HG03460 (cell line): ENCODE measurements at regions not wholly inside any gene's neighbourhood (a gene's known extent, or its start where the extent isn't known, plus 50 kb on each side); places are given as distances from the start of the nearest gene placed in this dataset.
"Not testable (repeated sequence)": the region's sequence is repeated elsewhere in the genome, so short reads cannot be mapped to it uniquely, and the experiment has no call there.

Experiments
- ATAC-seq: cut with Tn5 transposase; IDR thresholded peaks from one replicate; pipeline ENCODE4 v1.9.1; 2021; ENCODE audit not compliant: unreplicated experiment

DNA sequence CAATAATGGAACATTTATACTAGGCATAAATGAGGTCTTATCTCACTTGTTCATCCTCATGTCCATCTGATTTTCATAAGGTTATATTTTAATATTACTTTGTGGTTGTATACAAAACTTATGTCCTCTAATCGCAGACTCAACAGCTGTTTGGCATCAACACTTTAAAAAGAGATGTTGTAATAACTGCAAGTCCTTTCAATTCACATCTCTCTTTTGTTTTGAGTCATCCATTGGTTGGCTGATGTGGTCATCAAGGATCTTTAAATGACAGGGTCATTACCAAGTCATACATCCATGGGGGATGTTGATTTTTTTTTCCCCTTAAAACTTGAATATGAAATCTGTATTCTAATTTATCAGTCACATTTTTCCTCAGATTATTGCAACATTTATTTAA is 299.4 kb upstream of the NRSN1 start:
- no peak for ATAC-seq

DNA sequence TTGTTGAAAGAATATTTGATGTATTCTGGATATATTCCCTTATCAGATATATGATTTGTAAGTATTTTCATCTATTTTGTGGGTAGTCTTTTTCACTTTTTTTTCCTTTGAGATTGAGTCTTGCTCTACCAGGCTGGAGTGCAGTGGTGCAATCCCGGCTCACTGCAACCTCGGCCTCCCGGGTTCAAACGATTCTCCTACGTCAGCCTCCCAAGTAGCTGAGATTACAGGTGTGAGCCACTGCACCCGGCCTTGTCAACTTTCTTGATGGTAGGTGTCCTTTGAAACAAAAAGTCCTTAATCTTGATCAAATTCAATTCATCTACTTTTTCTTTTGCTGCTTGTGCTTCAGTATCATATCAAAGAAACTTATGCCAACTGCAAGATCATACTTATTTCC is 297.2 kb upstream of the NRSN1 start:
- ATAC-seq, result no peak

DNA sequence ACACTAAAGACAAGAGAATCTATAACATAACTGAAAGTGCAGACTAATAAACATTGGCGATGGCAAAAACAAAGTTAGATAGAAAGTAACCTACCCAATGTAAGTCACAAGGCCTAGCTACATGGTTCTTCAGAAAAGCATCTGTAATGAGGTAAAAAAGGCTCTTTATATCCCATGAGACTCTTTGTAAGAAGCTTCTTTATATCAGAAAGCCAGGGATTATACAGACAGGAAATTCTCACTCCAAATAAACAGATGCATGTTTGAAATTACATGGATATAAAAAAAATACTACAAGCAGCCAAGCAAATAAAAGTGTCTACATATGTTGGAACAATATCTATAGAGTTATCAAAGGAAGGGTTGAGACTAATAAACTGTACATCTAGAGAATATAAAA is 284.9 kb upstream of the NRSN1 start:
- ATAC-seq, result no peak

DNA sequence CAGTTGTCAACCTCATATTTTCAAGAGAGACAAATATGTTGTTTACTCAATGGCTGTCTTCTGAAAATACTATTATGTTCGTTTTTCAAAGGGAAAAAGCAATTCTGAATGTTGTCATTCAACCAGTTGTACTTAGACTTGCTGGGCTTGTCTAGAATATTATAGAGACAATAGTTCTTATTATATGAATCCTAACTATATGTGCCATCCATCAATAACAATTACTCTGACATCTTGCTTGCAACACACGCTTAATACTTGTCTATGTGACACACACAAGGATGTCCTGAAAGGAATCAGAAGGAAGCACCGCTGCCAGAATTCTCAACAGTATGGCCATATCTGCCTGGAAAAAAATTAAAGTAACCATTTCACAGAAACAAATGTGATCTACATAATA is 283.3 kb upstream of the NRSN1 start:
- ATAC-seq, result no peak

- no peak for ATAC-seq
These were observed 274.5 kb upstream of the NRSN1 start for GRCh38 chr6:23851522-23851921.

GRCh38 chr6:23853566-23854133 is 272.4 kb upstream of the NRSN1 start:
- not testable (repeated sequence) for ATAC-seq

DNA sequence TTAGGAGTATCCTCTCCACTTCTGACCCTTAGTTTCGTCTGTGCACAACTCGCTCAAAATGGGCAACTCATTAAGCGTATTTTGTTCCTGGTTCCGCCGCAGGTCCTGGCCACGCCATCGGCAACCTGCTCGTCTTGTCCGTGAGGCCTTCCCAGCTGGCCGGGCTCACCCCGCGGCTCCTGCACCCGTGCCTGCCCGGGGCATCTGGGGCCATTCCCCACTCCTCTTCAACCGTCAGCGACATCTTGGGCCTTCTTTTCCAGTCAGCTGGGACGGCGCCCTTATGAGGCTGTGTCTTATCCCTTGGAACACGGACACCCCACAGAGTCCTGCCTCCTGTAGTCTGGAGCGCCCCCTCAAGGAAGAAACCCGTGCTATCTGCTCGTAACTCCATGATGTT is 271.9 kb upstream of the NRSN1 start:
- ATAC-seq, result not testable (repeated sequence)

- no peak for ATAC-seq
These were observed 270.4 kb upstream of the NRSN1 start for GRCh38 chr6:23855497-23856116.

DNA sequence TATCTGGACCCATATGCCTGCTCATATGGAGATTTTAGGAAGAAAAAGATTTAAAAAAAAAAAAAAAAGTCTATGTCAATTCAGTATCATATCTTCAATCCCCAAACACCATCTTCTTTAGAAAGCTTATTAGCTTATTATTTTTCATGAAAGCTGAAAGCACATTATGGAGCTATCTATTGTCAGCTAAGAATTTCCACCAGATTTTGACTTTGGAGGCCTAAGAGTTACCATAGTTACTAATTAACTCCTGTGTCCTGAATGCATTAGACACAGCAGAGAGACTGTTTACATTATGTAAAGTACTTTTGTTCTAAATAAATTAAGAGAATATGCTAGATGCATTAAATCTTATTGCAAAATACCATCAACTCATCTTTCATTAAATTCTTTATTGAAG is 255.5 kb upstream of the NRSN1 start:
- no peak for ATAC-seq

GRCh38 chr6:23873161-23873560 is 252.9 kb upstream of the NRSN1 start:
- no peak for ATAC-seq

- no peak for ATAC-seq
These were observed 251.0 kb upstream of the NRSN1 start for GRCh38 chr6:23875006-23875405.

GRCh38 chr6:23879816-23880215 is 246.2 kb upstream of the NRSN1 start:
- no peak for ATAC-seq

- ATAC-seq, result no peak
These were observed 235.3 kb upstream of the NRSN1 start for GRCh38 chr6:23890543-23891227.

- ATAC-seq, result no peak
These were observed 220.7 kb upstream of the NRSN1 start for GRCh38 chr6:23905133-23905815.

- no peak for ATAC-seq
These were observed 215.6 kb upstream of the NRSN1 start for GRCh38 chr6:23910420-23910819.

- no peak for ATAC-seq
These were observed 198.1 kb upstream of the NRSN1 start for GRCh38 chr6:23927935-23928334.

- ATAC-seq, result no peak
These were observed 196.8 kb upstream of the NRSN1 start for GRCh38 chr6:23929201-23929600.

DNA sequence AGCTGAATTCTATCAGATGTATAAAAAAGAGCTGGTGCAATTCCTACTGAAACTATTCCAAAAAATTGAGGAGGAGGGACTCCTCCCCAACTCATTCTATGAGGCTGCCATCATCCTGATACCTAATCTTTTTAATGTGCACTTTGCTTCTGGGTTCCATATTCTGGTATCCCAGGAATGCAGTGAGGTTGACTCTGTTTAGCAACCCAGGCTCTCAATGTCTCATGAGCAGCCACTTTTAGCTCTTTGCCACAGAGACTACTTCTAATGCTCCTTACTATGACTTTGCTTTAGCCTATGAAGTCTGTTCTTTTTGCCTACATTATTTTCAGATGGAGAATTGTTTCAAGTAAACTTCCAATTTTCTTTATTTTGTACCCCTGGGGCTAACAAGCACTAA is 185.5 kb upstream of the NRSN1 start:
- ATAC-seq, result no peak

- no peak for ATAC-seq
These were observed 174.3 kb upstream of the NRSN1 start for GRCh38 chr6:23951691-23952090.

DNA sequence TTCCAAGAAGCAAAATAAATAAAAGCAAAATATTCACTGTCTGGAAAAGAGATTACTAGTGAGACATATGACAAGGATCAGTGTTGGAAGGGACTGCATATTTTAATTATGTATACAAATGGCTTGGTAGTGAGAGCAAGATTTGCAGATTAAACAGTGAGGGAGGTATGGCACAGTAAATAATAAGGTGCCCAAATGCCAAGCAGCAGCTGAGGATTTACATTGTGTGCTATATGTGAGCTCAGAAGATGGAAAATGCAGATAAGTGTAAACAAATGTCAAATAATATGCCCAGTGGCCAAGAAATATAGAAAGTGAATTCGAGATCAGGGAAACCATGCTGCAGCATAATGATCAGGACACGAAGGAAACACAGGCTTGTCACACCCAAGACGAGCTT is 173.8 kb upstream of the NRSN1 start:
- no peak for ATAC-seq

DNA sequence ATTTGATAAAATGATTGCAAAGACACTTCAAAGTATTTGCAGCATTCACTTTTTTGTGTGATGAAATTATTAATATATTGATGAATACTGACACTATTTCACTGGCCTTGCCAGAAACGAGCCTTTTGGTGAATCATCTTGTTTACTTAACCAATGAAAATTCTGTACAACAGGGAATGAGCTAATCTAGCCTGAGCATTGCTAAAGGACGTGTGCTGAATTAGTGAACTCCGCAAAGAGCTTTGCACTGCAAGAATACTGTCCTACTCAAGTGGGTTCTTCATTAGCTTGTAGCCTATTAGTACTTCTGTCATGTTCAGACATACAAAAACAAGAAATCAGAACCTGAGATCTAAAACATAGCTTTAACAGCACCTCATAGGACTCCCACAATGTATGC is 172.0 kb upstream of the NRSN1 start:
- no peak for ATAC-seq

- no peak for ATAC-seq
These were observed 169.0 kb upstream of the NRSN1 start for GRCh38 chr6:23957017-23957416.
